HUES48 (cell line): ENCODE measurements at regions not wholly inside any gene's neighbourhood (a gene's known extent, or its start where the extent isn't known, plus 50 kb on each side); places are given as distances from the start of the nearest gene placed in this dataset.

Source experiments
- H3K27ac ChIP-seq: one replicate; pipeline ENCODE4 v1.7.0; 2013; ENCODE audit warnings: low read depth, low read length, inconsistent platforms
- H3K27me3 ChIP-seq: 2 replicates; pipeline ENCODE4 v1.6.1; 2013; ENCODE audit warnings: mild to moderate bottlenecking, low read length; ENCODE audit not compliant: control insufficient read depth, insufficient read depth
- H3K36me3 ChIP-seq: 2 replicates; pipeline ENCODE4 v1.6.1; 2013; ENCODE audit warnings: low read length; ENCODE audit not compliant: control insufficient read depth, insufficient read depth
- H3K4me1 ChIP-seq: 2 replicates; pipeline ENCODE4 v1.6.1; 2013; ENCODE audit warnings: mild to moderate bottlenecking, low read length; ENCODE audit not compliant: control insufficient read depth, insufficient read depth
- H3K4me3 ChIP-seq: 2 replicates; pipeline ENCODE4 v1.5.1; 2013; ENCODE audit warnings: mild to moderate bottlenecking, low read depth, low read length
- H3K9ac ChIP-seq: 2 replicates; pipeline ENCODE4 v1.6.1; 2013; ENCODE audit warnings: mild to moderate bottlenecking, low read depth, low read length, moderate library complexity
- H3K9me3 ChIP-seq: 2 replicates; pipeline ENCODE4 v1.6.1; 2013; ENCODE audit warnings: low read length; ENCODE audit not compliant: control insufficient read depth, insufficient read depth

DNA sequence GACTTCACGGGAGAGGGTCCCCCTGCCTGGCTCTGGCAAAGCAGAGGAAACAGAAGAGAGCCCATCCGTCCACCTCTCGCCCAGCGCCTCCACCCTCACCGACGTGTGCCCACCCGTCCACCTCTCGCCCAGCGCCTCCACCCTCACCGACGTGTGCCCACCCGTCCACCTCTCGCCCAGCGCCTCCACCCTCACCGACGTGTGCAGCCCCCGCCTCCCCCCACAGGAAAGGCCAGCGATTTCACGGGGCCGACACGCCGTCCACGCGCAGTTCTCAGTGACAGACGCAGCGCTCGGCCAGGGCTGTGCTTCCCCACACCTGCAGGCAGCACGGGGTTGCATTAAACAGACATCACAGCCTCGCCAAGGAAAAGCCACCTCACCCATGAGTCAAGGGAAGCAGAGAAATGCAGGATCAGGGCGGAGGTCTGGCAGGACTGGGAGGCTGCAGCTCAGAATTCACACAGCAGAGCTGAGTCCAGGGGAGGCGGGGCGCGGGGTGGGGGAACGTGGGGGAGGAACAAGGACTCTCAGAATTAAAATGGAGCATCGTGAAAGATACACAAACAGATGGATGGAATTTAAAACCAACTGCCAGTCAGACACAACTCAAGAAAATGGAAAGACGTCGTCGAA, 377.7 kb downstream of the BRD1 start:
- H3K36me3 ChIP-seq = no peaks in the 10 kb centered on the region
- H3K9me3 ChIP-seq = no peaks in the 10 kb centered on the region
- peaks cover 46% of the 10 kb centered on the region for H3K27me3 ChIP-seq
- H3K4me1 ChIP-seq = peaks cover 23% of the 10 kb centered on the region
- H3K4me3 ChIP-seq = peak overlapping the region; percentile 49
- peak overlapping the region; percentile 26 for H3K27ac ChIP-seq
- H3K9ac ChIP-seq = no peak overlapping the region

DNA sequence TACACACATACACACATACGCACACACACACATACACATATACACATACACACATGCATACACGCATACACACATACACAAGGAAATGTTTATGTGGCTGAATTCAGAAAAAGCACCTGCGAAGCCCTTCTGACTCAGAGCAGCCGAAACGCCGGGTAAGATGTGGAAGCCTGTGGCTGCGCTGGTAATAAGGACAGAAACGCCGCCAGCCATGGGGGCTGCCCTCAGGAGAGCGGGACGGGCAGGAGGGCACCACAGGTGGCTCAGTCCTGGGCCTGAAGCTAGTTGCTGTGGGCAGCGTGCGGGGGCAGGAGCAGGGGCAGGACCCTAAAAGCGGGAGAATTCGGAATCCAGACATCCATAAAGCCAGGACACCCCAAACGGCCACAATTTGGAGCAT, 378.3 kb downstream of the BRD1 start:
- Histone ChIP-seq H3K36me3 (no peaks in the 10 kb centered on the region), H3K4me3 (no peak overlapping the region), H3K27me3 (peaks cover 46% of the 10 kb centered on the region), H3K9me3 (no peaks in the 10 kb centered on the region), H3K9ac (no peak overlapping the region), H3K4me1 (peaks cover 23% of the 10 kb centered on the region), H3K27ac (no peak overlapping the region)

DNA sequence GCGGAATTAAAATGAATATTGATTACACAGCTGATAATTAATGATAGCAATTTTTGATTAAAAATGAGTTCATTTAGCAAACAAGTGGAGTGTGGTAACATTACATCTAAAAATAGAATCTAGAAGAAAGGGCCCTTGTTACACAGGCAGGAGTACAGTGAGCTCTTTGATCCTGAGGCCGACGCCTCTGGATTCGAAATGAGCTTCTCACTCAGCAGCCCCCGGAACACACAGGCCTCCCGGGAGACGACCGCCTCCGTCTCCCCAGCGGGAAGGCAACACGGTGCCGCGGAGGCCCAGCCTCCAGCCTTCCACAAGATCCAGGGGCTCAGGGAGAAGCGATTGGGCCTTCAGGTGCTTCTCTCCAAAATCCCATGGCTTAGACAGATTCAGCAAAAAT, 379.1 kb downstream of the BRD1 start:
- Histone ChIP-seq H3K4me3 (no peak overlapping the region), H3K9me3 (no peaks in the 10 kb centered on the region), H3K36me3 (no peaks in the 10 kb centered on the region), H3K9ac (no peak overlapping the region), H3K27me3 (peaks cover 39% of the 10 kb centered on the region), H3K4me1 (peaks cover 23% of the 10 kb centered on the region), H3K27ac (no peak overlapping the region)

DNA sequence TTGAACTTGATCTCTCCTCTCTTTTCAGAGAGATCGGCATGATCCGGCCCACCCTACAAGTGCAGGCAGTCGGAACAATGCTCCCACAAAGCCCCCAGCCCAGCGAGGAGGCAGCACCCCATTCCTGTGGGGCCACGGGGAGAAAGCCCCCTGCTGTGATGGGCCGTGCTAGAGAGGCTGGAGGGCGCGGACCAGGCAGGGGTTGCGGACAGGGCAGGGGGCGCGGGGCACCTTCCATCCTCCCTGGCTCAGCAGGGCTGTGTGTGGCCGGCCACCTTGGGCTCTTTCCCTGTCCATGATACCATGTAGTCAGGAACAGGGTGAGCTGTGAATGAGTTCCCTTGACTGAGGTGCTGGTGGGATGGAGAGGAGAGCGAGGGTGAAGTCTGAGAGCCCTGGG, 379.8 kb downstream of the BRD1 start:
- H3K27me3 ChIP-seq = peaks cover 37% of the 10 kb centered on the region
- no peak overlapping the region for H3K4me3 ChIP-seq
- no peak overlapping the region for H3K9ac ChIP-seq
- H3K9me3 ChIP-seq = no peaks in the 10 kb centered on the region
- H3K36me3 ChIP-seq = no peaks in the 10 kb centered on the region
- H3K4me1 ChIP-seq = peaks cover 23% of the 10 kb centered on the region
- H3K27ac ChIP-seq = no peak overlapping the region

DNA sequence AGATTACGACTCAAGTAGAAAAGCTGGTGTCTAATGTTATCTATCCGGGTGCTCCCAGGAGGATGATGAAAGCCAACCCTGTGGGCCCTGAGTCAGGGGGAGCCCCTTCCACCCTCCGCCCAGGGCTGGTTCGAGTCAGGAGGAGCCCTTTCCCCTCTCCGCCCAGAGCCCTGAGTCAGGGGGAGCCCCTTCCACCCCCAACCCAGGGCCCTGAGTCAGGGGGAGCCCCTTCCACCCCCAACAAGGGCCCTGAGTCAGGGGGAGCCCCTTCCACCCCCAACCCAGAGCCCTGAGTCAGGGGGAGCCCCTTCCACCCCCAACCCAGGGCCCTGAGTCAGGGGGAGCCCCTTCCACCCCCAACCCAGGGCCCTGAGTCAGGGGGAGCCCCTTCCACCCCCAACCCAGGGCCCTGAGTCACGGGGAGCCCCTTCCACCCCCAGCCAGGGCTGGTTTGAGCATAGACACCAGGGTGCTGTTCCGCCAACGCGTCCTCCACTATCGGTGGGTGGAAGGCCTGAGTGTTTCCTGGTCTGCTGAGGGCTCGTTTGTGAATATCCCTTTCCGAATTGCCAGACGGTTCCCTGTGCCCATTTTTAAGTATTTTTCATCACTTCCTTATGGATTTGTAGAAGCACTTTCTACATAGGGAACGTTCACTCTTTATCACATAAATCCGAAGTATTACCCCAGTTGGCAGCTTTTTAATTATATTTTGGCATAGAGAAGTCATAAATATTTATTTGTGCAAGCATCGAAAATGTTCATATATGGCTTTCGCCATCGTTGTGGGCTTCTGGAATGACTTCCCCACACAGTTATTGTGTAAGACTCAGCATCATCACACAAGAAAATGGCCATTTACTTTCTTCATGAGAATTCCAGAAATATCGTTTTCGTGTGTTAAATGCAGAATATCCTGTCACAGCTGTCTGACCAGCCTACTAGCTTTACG, 380.6 kb downstream of the BRD1 start:
- H3K9ac ChIP-seq = no peak overlapping the region

DNA sequence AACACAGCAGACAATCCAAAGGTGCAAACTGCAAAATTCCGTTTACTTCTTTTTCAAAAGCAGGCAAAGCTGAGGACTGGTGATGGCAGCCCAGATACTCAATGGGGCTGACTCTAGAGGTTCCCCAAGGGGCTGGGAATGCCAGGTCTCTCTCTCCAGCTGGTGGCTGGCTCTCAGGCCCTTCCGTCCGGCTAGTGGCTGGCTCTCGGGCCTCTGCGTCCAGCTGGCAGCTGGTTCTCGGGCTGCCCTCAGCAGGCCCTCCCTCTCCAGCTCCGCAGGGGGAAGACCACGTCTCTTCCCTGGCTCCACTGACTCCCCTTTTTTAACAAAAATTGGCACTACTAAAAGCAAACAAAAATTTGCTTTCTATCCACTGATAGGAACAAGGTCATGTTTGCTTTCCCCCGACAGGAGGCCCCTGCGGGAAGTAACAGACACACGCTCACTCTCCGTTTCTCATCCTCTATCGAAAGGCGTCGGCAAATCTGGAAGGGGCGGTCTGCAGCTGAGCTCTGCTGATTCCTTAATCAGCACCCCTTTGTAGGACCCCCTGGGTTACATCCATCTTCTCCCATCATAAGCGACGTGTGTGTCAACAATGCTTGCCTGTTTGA, 381.4 kb downstream of the BRD1 start:
- Histone ChIP-seq H3K4me1 (peaks cover 21% of the 10 kb centered on the region), H3K27me3 (peaks cover 24% of the 10 kb centered on the region), H3K27ac (no peak overlapping the region), H3K4me3 (no peak overlapping the region), H3K9ac (no peak overlapping the region), H3K9me3 (no peaks in the 10 kb centered on the region), H3K36me3 (no peaks in the 10 kb centered on the region)

More for the DNA sequence above, 380.6 kb downstream of the BRD1 start:
- H3K9me3 ChIP-seq = no peaks in the 10 kb centered on the region
- H3K36me3 ChIP-seq = no peaks in the 10 kb centered on the region
- H3K27me3 ChIP-seq = peaks cover 31% of the 10 kb centered on the region
- H3K4me3 ChIP-seq = no peak overlapping the region
- H3K4me1 ChIP-seq = peaks cover 23% of the 10 kb centered on the region
- no peak overlapping the region for H3K27ac ChIP-seq

DNA sequence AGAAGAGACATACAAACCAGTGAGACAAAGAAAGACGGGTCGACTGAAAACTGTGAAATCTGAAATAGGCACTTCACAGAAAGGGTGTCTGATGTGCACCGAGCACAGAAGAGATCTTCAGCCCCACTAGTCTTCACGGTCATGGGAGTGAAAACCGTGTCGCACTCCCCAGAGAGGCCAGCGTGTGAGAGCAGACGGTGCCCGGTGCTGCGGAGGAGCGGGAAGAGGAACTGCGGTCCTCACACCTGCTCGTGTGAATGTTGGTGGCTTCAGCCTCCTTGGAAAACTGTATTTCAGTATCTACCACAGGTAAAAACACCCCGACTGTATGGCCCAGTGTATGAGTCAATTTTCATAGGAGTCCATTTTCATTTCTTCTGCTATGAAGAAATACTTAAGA, 382.9 kb downstream of the BRD1 start:
- H3K4me1 ChIP-seq = peaks cover 12% of the 10 kb centered on the region; the same call in 1 of the 2 replicates
- H3K9ac ChIP-seq = no peak overlapping the region
- H3K27ac ChIP-seq = no peak overlapping the region
- H3K36me3 ChIP-seq = no peaks in the 10 kb centered on the region
- no peaks in the 10 kb centered on the region for H3K9me3 ChIP-seq
- H3K4me3 ChIP-seq = no peak overlapping the region
- peaks cover 16% of the 10 kb centered on the region for H3K27me3 ChIP-seq

DNA sequence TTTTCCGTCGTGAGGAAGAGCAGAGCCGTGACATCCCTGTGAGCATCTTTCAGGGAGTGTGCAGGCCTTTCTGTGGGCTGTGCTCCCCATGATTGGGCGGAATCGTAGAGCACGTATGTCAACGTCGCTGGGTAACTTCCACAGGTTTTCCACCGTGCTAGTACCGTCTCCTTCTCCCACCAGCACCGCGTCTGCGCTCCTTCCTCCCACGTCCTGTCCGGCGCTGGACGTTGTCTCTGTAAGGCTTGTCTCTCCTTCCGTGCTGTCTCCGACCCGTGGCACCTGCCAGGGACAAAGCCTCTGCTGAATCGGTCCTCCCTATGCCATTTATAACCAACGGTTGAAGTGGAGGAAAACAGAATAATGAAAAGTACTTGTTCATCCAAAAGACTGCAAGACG, 386.7 kb downstream of the BRD1 start:
- H3K4me3 ChIP-seq = no peak overlapping the region
- no peaks in the 10 kb centered on the region for H3K36me3 ChIP-seq
- H3K4me1 ChIP-seq = no peaks in the 10 kb centered on the region
- H3K27me3 ChIP-seq = no peaks in the 10 kb centered on the region
- no peaks in the 10 kb centered on the region for H3K9me3 ChIP-seq
- H3K27ac ChIP-seq = no peak overlapping the region
- no peak overlapping the region for H3K9ac ChIP-seq

DNA sequence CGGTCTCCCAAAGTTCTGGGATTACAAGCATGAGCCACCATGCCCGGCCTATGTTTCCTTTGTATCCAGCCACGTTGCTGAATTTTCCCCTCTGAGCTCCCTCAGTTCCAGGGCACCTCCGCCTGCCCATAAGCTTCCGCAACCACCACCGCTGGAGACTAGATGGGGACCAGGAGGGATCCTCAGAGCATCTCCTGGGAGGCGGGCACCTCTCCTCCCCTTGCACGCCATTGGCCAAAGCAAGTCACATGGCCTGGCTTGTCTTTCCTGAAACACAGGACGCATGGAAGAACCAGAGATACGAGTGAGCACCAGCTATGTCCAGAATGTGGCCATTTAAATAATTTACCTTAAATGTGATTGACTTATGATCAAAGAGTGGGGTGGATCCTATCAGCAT, 388.3 kb downstream of the BRD1 start:
- H3K4me1 ChIP-seq = no peaks in the 10 kb centered on the region
- no peak overlapping the region for H3K27ac ChIP-seq
- H3K9ac ChIP-seq = no peak overlapping the region
- H3K36me3 ChIP-seq = no peaks in the 10 kb centered on the region
- H3K27me3 ChIP-seq = no peaks in the 10 kb centered on the region
- H3K9me3 ChIP-seq = no peaks in the 10 kb centered on the region
- no peak overlapping the region for H3K4me3 ChIP-seq

DNA sequence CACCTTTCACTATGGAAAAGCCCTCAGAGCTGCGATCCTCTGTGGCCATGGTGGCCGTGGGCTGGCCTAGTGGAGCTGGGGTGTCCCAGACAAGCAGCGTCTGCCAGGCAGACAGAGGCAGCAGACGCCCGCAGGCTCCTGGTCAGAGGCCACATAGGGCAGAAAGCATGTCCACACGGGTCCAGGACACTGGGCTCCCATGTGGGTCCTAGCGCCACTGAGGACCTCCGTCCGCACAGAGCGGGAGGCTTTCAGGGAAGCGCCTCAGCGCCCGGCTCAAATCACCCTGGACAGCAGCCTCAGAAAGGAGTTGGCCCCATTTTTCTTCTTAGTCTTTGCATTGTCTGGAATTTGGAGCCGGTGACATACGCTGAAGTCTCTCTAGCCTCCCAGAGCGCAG, 389.7 kb downstream of the BRD1 start:
- no peaks in the 10 kb centered on the region for H3K27me3 ChIP-seq
- H3K27ac ChIP-seq = no peak overlapping the region
- H3K9me3 ChIP-seq = no peaks in the 10 kb centered on the region
- H3K9ac ChIP-seq = no peak overlapping the region
- H3K36me3 ChIP-seq = no peaks in the 10 kb centered on the region
- no peak overlapping the region for H3K4me3 ChIP-seq
- H3K4me1 ChIP-seq = no peaks in the 10 kb centered on the region

DNA sequence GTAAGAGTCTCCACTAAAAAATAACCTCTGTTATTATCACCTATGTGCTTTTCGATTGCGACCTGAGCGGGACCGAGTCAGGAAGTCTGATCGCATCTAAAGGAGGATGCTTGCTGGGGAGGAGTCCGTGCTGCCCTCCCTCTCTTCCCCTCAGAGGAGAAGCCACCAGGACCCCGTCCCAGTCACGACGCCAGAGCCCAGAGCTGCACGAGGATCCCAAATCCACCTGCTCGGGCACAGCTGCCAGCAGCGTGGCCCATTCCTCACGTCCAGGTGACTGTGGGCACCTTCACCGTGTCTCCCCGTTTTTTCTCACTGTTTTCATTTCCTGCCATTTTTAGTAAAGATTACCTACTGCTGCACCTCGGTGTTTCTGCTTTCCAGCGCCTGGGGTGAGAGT, 390.3 kb downstream of the BRD1 start:
- Histone ChIP-seq H3K9me3 (no peaks in the 10 kb centered on the region), H3K4me3 (no peak overlapping the region), H3K27me3 (no peaks in the 10 kb centered on the region), H3K9ac (no peak overlapping the region), H3K4me1 (no peaks in the 10 kb centered on the region), H3K36me3 (no peaks in the 10 kb centered on the region), H3K27ac (no peak overlapping the region)
